Panc1 (cell line): ENCODE measurements at regions not wholly inside any gene's neighbourhood (a gene's known extent, or its start where the extent isn't known, plus 50 kb on each side); places are given as distances from the start of the nearest gene placed in this dataset.

Experiments
- ATAC-seq: fragments of 200-7000 bp; cut with Tn5 transposase; 2 replicates; pipeline ENCODE4 v1.9.1; 2020; ENCODE audit warnings: mild to moderate bottlenecking, moderate library complexity
- BruUV-seq: library from RNA; stranded (reverse); fragments of 400-500 nt; replicated peaks from 2 replicates; lab custom pipeline; 2021; lab: Mats Ljungman, UMichigan
- CTCF ChIA-PET: fragments of 300-600 bp; sonication (Branson Sonifier 250); formaldehyde crosslinking; loops from one replicate; lab custom pipeline; 2022; ENCODE audit warnings: antibody characterized with exemption; lab: Charles Lee
- POLR2A ChIA-PET: fragments of 300-600 bp; sonication (Branson Sonifier 250); formaldehyde crosslinking; loops from one replicate; lab custom pipeline; 2022; ENCODE audit warnings: antibody characterized with exemption; lab: Charles Lee
- DNase-seq: peaks from one replicate; pipeline ENCODE4 v3.0.0-alpha.2; 2010; ENCODE audit warnings: low read depth, low spot score
- H3K27ac ChIP-seq: 2 replicates; pipeline ENCODE4 v1.5.1; 2011; ENCODE audit warnings: mild to moderate bottlenecking, low read length, inconsistent platforms
- H3K27me3 ChIP-seq: fragments of 200-500 bp; sonication (Bioruptor generic); 2 replicates; pipeline ENCODE4 v1.6.0; 2014; ENCODE audit warnings: low read length, inconsistent platforms; ENCODE audit not compliant: control insufficient read depth, insufficient read depth
- H3K36me3 ChIP-seq: fragments of 200-500 bp; sonication (Bioruptor generic); 2 replicates; pipeline ENCODE4 v1.5.1; 2014; ENCODE audit warnings: inconsistent platforms, mild to moderate bottlenecking, low read length, moderate library complexity; ENCODE audit not compliant: control insufficient read depth, insufficient read depth
- H3K4me1 ChIP-seq: 2 replicates; pipeline ENCODE4 v1.5.1; 2011; ENCODE audit warnings: inconsistent platforms, mild to moderate bottlenecking, low read length, moderate library complexity; ENCODE audit not compliant: control insufficient read depth, insufficient read depth
- H3K4me3 ChIP-seq, 2 experiments: 2 replicates each; pipeline ENCODE4 v1.5.1; 2011 to 2012; ENCODE audit warnings: low read depth in 2 of 2, low read length in 2 of 2, mild to moderate bottlenecking in 2 of 2, inconsistent platforms in 1 of 2, moderate library complexity in 1 of 2
- H3K9me3 ChIP-seq: fragments of 200-500 bp; sonication (Bioruptor generic); 2 replicates; pipeline ENCODE4 v1.5.1; 2014; ENCODE audit warnings: low read depth, mild to moderate bottlenecking, inconsistent platforms, low read length, moderate library complexity; ENCODE audit not compliant: control insufficient read depth, insufficient read depth
- POLR2AphosphoS5 ChIP-seq: IDR thresholded peaks from 2 replicates; pipeline ENCODE4 v1.6.1; 2012; ENCODE audit warnings: mild to moderate bottlenecking, low read depth, low read length, moderate library complexity
- SIN3A ChIP-seq: IDR thresholded peaks from 2 replicates; pipeline ENCODE4 v1.6.1; 2012; ENCODE audit warnings: low read depth, mild to moderate bottlenecking, low read length, moderate library complexity, borderline replicate concordance; ENCODE audit not compliant: insufficient read depth
- TCF7L2 ChIP-seq: IDR thresholded peaks from 2 replicates; pipeline ENCODE4 v1.6.1; 2011; ENCODE audit warnings: mild to moderate bottlenecking, low read depth, low read length, inconsistent platforms
- in situ Hi-C: cut with HindIII; loops from 2 replicates; pipeline ENCODE4 v1.10.0; 2016; ENCODE audit warnings: low sequenced_read_pairs, low pct_unique_long_range_greater_than_20kb
- intact Hi-C: fragments of 100-400 bp; cut with micrococcal nuclease; formaldehyde crosslinking; loops from one replicate; pipeline ENCODE4 v1.10.0; 2022; ENCODE audit not compliant: unreplicated experiment
- TF ChIP-seq, protein P1 (sequence below), 2 experiments: IDR thresholded peaks; 2 replicates each; pipeline ENCODE4 v1.6.1; 2011 to 2012; ENCODE audit warnings: low read depth in 2 of 2, control low read depth in 1 of 2, low read length in 1 of 2, mild to moderate bottlenecking in 1 of 2, moderate library complexity in 1 of 2; ENCODE audit not compliant: insufficient read depth in 1 of 2
- TF ChIP-seq, protein P2 (sequence below): fragments of 450-650 bp; IDR thresholded peaks from 2 replicates; pipeline ENCODE4 v1.5.1; 2017; ENCODE audit warnings: mild to moderate bottlenecking

DNA sequence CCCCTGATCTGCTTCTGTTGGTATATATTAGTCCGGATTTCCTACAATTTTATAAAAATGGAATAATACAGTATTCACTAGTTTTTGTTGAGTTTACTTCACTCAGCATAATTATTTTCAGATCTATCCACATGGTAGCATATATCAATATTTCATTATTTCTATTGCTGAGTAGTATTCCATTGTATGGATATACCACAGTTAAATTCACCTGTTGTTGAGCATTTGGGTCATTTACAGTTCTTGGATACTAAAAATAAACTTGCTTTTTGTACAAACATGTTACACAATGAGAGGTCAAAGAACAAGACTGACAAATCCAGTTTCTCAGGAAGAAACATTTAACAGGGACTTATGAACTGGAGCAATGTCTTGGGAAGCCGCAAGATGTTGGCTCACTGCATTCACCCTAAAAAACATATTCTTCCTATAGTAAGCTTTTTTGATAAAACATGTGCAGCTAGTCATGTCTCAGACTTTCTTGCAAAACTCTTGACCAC is 126.9 kb upstream of the HS3ST2 start:
- intact Hi-C loops (no loop called here), in situ Hi-C loops (no loop called here)
- Histone ChIP-seq H3K27me3 (peaks cover 16% of the 10 kb centered on the region; the same call in 1 of the 2 replicates), H3K4me1 (no peaks in the 10 kb centered on the region), H3K36me3 (no peaks in the 10 kb centered on the region), H3K9me3 (peaks cover 7% of the 10 kb centered on the region; the same call in 1 of the 2 replicates), H3K27ac (no peak overlapping the region), H3K4me3 (no peak overlapping the region)
- DNase-seq, result no peak
- ChIA-PET CTCF (no interaction called here), POLR2A (no interaction called here)
- BruUV-seq, result no TSS peak
- ATAC-seq, result no peak
- TF ChIP-seq, protein P1, sequence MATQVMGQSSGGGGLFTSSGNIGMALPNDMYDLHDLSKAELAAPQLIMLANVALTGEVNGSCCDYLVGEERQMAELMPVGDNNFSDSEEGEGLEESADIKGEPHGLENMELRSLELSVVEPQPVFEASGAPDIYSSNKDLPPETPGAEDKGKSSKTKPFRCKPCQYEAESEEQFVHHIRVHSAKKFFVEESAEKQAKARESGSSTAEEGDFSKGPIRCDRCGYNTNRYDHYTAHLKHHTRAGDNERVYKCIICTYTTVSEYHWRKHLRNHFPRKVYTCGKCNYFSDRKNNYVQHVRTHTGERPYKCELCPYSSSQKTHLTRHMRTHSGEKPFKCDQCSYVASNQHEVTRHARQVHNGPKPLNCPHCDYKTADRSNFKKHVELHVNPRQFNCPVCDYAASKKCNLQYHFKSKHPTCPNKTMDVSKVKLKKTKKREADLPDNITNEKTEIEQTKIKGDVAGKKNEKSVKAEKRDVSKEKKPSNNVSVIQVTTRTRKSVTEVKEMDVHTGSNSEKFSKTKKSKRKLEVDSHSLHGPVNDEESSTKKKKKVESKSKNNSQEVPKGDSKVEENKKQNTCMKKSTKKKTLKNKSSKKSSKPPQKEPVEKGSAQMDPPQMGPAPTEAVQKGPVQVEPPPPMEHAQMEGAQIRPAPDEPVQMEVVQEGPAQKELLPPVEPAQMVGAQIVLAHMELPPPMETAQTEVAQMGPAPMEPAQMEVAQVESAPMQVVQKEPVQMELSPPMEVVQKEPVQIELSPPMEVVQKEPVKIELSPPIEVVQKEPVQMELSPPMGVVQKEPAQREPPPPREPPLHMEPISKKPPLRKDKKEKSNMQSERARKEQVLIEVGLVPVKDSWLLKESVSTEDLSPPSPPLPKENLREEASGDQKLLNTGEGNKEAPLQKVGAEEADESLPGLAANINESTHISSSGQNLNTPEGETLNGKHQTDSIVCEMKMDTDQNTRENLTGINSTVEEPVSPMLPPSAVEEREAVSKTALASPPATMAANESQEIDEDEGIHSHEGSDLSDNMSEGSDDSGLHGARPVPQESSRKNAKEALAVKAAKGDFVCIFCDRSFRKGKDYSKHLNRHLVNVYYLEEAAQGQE (IDR thresholded peaks at IDR 0.05; ENCODE audit: insufficient read depth in 1 of 2, low read depth in 2 of 2, low read length in 1 of 2), result no peak

DNA sequence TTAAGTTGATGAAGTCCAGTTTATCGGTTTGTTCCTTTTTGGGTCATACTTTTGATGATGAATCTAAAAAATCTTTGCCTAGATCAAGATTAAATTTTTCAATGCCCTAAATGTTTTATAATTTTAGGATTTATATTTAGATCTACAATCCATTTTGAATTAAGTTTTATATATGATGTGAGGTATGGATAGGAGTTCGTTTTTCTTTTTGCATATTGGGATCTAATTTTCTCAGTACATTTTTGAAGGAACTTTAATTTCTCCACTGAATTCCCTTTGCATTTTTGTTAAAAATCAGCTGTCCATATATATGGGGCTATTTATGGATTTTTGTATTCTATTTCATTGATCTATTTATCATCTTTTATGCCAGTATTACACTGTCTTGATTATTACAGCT is 125.5 kb upstream of the HS3ST2 start:
- TF ChIP-seq POLR2AphosphoS5 (no peak), SIN3A (no peak), TCF7L2 (no peak)
- TF ChIP-seq, protein P1 (IDR thresholded peaks at IDR 0.05; ENCODE audit: insufficient read depth in 1 of 2, low read depth in 2 of 2, low read length in 1 of 2), result no peak
- TF ChIP-seq, protein P2, sequence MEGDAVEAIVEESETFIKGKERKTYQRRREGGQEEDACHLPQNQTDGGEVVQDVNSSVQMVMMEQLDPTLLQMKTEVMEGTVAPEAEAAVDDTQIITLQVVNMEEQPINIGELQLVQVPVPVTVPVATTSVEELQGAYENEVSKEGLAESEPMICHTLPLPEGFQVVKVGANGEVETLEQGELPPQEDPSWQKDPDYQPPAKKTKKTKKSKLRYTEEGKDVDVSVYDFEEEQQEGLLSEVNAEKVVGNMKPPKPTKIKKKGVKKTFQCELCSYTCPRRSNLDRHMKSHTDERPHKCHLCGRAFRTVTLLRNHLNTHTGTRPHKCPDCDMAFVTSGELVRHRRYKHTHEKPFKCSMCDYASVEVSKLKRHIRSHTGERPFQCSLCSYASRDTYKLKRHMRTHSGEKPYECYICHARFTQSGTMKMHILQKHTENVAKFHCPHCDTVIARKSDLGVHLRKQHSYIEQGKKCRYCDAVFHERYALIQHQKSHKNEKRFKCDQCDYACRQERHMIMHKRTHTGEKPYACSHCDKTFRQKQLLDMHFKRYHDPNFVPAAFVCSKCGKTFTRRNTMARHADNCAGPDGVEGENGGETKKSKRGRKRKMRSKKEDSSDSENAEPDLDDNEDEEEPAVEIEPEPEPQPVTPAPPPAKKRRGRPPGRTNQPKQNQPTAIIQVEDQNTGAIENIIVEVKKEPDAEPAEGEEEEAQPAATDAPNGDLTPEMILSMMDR, result no peak
- Histone ChIP-seq H3K4me3 (no peak overlapping the region), H3K9me3 (peaks cover 7% of the 10 kb centered on the region; the same call in 1 of the 2 replicates), H3K27ac (no peak overlapping the region), H3K4me1 (no peaks in the 10 kb centered on the region), H3K36me3 (no peaks in the 10 kb centered on the region), H3K27me3 (peaks cover 23% of the 10 kb centered on the region)
- DNase-seq (no peak), ATAC-seq (no peak)
- intact Hi-C loops (no loop called here), in situ Hi-C loops (no loop called here)
- no TSS peak for BruUV-seq
- POLR2A ChIA-PET, result interaction anchor here (0.7 kb wide), 1 partner anchor 284 kb away, joined by 3 read pairs; no protein-coding TSS in a partner anchor
- CTCF ChIA-PET, result no interaction called here
